Right ventricle myocardium inferior (tissue), 1 donor: ENCODE measurements at regions not wholly inside any gene's neighbourhood (a gene's known extent, or its start where the extent isn't known, plus 50 kb on each side); places are given as distances from the start of the nearest gene placed in this dataset.

Source experiments
- ATAC-seq: fragments of 200-7000 bp; cut with Tn5 transposase; one replicate; pipeline ENCODE4 v1.9.1; 2020; ENCODE audit warnings: mild to moderate bottlenecking, moderate library complexity
- DNase-seq: peaks from one replicate; pipeline ENCODE4 v3.0.0; 2021; ENCODE audit errors: missing footprints
- intact Hi-C: fragments of 100-400 bp; cut with DNase I; formaldehyde crosslinking; loops from one replicate; pipeline ENCODE4 v1.11.0; 2022
- donor health status: DM: no; HTN: yes; CAD: no; lungs with severe emphysema.

DNA sequence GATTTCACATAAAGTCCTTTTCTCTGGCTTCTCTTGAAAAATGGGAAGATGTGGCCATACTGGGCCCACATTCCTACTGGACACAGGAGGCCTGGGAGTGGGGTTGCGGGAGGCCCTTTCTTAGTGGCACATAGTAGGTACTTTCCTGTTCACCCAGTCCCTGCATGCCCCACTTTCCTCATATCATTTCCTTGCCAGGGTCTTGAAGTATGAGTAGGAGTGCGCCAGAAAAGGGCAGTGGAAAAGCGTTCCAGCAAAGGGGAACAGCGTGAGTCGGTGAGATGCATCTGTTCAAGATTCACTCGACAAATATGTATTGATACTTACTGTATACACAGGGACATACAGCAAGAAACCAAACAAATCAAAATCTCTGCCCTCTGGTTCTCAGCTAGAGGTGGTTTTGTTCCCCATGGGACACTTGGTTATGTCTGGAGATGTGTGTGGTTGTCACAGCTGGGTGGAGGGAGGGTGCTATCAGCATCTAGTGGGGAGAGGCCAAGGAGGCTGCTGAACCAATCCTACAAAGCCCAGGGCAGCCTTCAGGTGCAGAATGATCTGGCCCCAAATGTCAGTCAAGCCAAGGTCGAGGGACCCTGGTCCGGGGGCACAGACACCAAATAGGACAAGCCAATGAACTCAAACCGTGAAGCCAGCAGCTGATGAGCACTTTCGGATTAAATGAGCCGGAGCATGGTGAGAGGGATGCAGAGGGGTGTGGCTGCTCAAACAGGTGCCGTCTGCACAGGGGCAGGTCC lies 151.4 kb downstream of the CEBPB start:
- DNase-seq (no peak), ATAC-seq (no peak)
- intact Hi-C loops, result no loop called here

- intact Hi-C loops, result no loop called here
- DNase-seq (no peak), ATAC-seq (no peak)
These were observed 152.0 kb downstream of the CEBPB start for GRCh38 chr20:50342638-50343102.

DNA sequence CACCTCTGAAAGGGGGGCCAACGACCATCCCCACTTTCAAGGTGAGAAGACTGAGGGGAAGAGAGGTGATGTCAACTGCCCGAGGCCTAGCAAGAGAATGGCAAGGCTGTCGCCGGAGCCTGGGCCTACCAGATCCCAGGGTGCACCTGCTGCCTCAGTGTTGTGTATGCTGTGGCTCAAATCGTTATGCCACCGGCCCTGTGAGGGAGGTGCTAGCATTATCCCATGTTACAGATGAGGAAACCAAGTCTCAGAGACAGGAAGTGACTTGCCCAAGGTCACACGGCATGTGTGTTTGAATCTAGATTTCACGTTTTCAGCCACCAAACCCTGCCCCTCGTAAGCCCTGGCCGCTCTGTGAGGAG lies 152.5 kb downstream of the CEBPB start:
- ATAC-seq (no peak), DNase-seq (no peak)
- intact Hi-C loops, result no loop called here

- DNase-seq (no peak), ATAC-seq (no peak)
- intact Hi-C loops, result no loop called here
These were observed 153.0 kb downstream of the CEBPB start for GRCh38 chr20:50343490-50344179.

GRCh38 chr20:50344232-50345071 lies 153.8 kb downstream of the CEBPB start:
- no peak for DNase-seq
- intact Hi-C loops, result no loop called here

DNA sequence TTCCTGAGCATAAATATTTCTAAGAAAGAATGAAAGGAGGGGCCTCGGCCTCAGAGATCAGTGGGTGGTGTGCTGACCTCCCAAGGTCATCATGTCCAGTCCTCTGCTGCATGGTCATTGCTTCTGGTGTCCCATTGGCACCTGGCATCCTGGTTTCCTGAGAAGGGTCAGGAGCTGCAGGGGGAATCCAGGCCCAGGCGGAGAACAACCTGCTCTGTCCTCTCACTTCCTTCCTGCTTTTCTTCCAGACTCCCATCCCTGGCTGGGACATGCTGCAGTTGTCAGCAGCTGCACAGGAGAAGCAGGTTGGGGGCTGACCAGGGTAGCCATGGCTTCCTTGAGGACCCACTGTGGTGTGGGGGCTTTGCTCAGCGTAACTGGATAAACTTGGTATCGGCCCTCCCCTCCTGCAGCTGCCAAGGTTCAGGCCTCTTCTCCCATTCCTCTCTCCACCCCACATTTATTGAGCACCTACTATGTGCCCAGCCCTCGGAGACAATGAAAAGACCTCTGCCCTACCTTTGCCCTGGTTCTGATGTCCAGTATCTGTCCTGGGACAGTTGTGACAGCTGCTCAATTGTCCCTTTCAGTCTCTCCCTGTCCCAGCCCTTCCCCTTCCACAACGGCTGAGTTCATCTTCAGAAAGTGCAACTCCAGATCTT lies 155.2 kb downstream of the CEBPB start:
- DNase-seq, result no peak

More at GRCh38 chr20:50344232-50345071, 153.8 kb downstream of the CEBPB start:
- ATAC-seq, result no peak

DNA sequence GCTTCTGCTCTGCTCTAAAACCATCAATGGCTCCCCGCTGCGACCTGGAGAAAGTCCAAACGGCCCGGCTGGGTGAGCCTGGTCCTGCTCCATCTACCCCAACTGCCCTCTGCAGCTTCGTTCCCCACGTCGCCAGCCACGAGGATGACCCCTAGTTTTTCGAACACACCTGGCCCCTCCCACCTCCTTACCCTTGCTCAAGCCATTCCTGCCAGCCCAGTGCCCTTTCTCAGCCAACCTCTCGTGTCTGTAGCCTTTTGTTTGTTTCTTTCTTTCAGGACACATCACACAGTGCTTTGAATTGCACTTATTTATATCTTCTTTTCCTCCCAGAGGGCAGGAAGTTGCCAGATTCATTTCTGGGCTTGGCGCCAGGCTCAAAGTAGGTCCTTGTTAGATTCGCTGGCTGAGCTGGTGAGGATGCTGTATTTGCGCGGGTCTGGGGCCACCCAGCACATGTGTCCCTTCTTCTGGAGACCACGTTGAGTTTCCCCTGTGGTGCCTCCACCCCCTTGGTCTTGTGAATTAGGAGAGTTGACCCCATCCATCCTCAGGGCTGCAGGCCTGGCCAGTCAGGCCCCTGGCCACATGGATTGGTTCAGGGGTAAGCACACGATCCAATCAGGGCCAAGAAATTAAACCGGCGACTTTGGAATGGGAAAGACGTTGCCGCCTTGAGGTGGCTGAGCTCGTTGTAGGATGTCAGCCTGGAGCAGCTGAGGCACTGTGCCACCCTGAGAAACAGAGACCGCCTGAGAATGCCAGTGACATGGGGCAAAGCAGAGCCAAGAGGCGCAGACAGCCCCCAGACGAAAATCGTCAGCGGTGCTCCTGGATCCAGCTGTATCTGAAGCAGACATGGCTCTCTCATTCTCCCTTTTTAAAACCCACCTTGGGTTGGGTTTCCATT lies 156.0 kb downstream of the CEBPB start:
- intact Hi-C loops, result loop anchor here (1.0 to 2.0 kb wide), 2 partner anchors 32 to 68 kb away; no protein-coding TSS in a partner anchor
- DNase-seq, result peak; percentile 92
- ATAC-seq, result peak; percentile 81

More for the DNA sequence above, 155.2 kb downstream of the CEBPB start:
- no peak for ATAC-seq
- intact Hi-C loops, result loop anchor here (1.0 to 2.0 kb wide), 2 partner anchors 33 to 68 kb away; no protein-coding TSS in a partner anchor

GRCh38 chr20:50347284-50348063 lies 156.8 kb downstream of the CEBPB start:
- DNase-seq (no peak), ATAC-seq (no peak)
- intact Hi-C loops, result loop anchor here (2.0 kb wide), 1 partner anchor 31 kb away; no protein-coding TSS in a partner anchor

DNA sequence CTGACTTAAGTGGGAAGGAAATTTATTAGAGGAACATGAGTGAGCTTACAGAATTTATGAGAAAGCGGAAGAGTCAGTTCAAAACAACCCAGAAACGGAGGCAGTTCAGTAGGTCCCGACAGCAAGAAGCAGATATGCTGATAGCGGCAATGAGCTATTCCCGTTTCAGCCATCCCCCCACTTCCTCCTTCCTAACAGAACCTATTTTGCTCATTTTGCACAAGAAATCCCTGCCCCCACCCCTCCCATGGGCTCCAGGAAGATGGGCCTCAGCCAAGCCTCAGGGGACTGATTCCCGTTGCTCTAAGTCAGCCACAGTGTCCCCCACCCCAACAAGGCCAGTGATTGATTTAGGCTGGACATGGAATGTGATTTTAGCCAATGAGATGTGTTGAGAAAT lies 157.5 kb downstream of the CEBPB start:
- DNase-seq, result peak; percentile 84
- intact Hi-C loops, result no loop called here

GRCh38 chr20:50350510-50351249 lies 159.5 kb upstream of the PTPN1 start:
- DNase-seq (no peak), ATAC-seq (no peak)
- intact Hi-C loops, result no loop called here

More for the DNA sequence above, 157.5 kb downstream of the CEBPB start:
- ATAC-seq, result peak; percentile 18

DNA sequence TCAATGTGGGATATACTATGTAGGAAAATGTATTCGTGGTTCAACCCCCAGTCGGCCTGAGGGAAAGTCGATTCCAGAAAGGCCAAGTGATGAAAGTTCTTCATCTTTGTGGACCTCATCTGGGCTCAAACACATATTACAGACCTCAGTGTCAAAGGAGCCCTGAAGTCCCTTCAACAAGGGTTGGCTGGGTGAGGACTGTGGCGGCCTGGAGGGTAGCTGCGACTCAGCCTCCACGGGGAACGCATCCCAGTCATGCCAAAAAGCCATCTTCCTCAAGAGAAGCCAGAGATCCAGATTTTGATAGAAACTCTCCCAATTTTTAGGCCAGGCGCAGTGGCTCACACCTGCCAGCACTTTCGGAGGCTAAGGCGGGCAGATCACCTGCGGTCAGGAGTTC lies 158.6 kb upstream of the PTPN1 start:
- DNase-seq, result no peak
- intact Hi-C loops, result no loop called here
- ATAC-seq, result no peak

DNA sequence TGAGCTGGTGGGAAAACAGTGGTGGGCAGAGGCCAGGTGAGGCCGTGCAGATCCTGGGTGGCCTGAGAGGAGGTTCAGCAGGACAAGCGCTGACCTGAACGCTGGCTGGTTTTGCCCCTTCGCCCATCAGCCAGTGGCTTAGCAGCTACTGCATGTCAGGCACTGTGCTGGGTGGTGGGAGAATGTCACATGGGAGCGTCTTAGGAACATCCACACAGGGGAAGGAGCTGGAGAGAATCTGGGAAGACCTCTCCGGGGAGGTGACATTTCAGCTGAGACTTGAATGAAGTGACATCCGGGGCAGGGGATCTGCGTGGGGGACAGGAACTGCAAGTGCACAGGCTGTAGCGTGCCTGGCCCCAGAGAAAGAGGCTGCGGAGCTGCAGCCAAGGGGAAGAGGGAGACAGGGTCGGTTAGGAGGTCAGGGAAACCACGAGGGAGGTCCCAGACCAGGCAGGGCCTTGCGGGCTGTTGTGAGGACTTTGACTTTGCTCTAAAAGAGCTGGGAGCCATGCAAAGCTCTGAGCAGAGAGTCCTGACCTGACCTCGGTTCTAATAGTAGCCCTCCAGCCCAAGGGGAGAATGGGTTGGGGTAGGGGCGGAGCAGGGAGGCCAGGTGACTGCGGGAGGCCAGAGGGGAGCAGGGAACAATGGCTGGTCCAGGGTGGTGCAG lies 156.8 kb upstream of the PTPN1 start:
- peak; percentile 69 for DNase-seq
- ATAC-seq, result peak; percentile 61
- intact Hi-C loops, result no loop called here

DNA sequence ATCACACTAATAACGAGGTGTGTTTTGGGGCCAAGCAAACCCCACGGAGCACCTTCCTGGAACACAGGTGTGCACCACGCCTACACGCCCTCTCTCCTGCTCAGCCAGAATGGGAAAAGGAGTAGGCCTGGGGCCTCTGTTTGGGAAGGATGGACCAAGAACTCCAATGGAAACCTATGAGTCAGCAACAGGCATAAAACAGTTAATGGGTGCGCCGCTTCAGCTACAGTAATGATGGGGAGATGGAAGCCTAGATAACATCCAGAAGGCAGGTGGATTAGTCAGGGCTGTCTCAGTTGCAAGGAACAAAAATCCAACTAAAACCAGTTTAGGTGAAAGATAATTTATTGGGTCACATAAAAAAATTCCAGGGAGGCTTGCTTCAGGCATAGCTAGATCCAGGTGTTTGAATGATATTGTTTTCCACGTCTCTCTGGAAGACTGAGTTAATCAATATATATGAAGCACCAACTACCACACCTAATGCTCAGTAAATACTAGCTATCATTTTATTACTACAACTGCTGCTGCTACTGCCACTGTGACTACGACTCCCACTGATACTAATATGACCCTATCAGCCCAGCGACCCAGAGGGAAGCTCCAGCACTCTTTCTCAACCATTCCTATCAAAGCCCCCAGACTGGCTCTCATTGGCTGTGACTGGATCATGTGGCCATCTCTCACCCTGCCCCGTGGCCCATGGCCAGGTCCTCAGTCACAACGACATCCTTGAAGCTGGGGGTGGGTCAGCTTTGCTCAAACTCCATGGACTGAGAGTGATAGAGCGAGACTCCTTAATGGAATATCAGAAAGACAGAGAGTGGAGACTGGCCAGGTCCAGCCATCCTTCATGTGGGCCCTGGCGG lies 155.2 kb upstream of the PTPN1 start:
- intact Hi-C loops, result no loop called here

DNA sequence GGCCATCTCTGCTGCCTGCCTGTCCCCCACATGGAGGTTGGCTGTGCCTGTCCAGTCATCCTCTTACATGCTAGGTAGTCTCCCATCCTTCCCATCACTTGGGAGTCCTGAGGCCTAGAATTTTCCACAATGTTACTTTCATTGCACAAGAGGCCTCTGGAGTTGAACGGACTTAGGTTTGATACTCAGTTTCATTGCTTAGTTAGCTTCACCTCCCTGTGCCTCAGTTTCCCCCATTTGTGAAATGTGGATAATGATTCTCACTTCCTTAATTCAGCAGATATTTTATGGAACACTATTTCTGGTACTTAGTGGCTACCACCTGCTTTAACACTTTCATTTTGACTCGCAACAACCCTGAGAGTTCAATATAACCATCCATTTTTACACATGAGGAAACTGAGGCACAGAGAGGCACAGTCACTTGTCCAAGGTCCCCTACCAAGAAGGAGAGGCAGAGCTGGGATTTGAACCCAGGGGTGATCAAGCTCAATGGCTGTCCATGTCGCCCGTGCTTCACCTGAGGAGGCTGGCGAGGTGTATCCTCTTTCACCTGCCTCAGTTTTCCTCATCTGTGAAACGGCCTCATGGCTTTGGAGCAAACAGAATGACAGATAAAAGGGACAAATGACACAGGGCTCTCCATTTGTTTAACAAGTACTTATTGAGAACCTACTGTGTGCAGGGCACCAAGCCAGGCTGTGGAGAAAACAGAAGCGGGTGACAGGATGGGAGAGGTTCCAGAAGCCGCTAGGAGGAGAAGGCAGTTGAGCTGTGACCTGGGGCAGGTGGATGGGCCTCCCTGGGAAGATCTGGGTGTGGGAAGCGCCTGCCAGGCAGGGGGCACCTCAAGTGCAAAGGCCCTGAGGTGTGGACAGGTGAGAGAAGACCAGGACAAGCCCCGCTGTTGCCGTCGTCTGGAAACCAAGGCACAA lies 154.3 kb upstream of the PTPN1 start:
- no peak for DNase-seq
- intact Hi-C loops, result no loop called here
- ATAC-seq, result no peak

More for the DNA sequence above, 155.2 kb upstream of the PTPN1 start:
- DNase-seq, result no peak
- ATAC-seq, result no peak
